ENCODE measurements at regions not wholly inside any gene's neighbourhood (a gene's known extent, or its start where the extent isn't known, plus 50 kb on each side); places are given as distances from the start of the nearest gene placed in this dataset.
"Not testable (repeated sequence)": the region's sequence is repeated elsewhere in the genome, so short reads cannot be mapped to it uniquely, and the experiment has no call there.

DNA sequence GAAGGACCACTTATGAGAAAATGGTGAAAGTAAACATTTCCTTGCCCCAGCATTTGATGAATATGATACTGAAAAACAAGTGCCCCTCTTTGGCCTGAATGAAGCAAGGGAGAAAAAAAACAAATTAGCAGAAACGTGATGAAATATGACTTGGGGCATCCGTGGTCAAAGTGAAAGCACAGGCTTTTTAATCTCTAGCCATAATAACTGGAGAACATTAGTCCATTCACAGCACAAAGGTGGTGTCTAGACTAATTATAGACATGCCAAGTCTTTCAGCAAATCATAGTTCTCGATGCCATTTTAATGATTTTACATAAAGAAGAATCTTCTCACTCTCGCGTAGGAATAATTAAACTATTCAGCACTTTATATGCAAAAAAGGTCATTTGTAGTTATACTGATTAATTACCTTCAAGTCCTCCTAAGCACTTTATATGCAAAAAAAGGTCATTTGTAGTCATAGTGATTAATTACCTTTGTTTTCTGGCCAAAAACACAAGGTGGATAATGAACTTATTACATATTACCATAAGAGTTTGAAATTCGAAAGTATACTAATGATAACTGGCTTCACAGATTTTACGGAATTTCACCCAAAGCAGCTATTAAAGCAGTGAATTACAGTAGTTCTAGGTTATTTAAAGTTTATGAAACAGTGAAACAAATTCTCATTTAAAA lies 121.6 kb downstream of the ZNF22 start:
- DNase-seq: not testable (repeated sequence)

DNA sequence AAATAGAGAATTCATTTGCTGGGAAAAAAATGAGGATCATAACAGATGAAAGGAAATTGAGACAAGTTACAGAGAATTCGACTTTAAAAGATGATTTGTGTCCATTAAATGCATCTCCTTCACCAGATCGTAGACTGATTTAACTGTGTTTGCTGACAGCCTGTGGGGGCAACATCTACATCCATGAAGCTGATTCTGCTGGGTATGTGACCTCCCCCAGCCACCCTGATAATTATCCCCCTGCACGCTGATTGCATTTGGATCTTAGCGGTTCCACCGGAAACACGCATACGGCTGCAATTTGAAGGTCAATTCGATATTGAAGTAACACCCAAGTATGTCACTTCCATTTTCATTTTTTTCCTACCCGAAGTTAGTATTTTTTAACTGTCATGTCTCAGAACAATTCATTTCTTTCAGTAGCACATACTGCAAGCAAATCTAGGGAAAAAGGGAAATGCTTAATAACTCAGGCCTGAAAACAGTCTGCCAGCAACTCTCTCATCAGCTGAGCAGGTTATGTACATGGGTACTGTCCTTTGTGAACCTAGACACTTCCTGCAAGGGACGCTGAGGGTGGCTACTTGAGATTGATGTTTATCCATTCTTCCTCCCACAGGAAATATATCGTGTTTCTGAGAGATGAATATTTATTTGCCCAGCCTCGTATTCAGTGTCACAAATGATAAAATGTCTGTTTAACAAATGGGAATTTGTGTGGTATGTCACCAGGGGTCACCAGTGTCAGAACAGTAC lies 134.9 kb downstream of the ZNF22 start:
- DNase-seq: no peak

DNA sequence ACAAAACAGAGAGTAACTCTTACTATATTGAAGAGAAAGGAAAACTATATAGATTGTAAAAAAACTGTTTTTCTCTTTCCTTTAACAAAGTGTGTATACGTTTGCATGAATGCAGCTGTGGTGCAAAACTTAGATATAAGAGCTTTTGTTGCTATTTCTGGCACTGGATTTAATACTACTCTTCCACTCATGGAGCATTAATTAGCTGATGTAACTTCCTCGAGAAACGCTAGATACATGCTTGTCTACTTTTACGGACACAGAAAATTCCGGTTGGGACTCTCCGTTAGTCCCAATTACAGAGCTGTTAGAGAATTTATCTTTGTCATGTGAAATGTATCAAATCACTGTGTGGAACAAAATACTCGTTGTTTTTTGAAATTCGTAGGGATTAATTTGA lies 135.5 kb downstream of the ZNF22 start:
- no peak for DNase-seq

DNA sequence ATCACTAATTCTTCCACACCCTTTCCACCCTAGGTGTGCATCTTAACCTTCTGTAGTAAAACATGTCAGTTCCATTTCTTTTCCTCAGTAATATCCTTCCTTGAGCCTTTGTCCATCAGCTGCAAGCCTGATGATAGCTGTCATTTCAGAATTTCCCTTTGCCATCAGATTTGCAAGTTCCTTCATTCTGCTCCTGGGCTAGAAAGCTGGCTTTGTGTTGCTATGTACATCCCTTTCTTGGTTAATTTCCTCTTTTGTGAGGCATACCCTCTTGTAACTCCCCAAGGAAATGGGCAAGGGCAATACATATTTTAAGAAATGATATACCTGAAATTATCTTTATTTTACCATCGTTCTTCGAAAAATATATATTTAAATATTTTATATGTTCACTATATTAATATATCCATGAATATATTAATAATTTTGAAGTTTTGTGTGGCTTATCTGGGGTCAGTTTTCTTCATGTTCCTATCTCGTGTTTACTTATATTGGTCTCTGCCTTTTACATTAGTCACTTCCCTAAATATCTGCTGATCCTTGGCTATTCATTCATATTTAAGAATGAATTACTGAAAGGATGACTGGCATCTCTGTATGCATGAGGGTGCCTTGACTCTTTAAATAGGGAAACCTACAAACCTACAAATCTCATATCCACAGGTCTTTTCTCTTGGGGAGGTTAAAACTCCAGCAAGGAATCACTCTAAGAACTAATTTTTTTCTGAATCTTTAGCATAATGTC lies 143.8 kb downstream of the ZNF22 start:
- DNase-seq: no peak

DNA sequence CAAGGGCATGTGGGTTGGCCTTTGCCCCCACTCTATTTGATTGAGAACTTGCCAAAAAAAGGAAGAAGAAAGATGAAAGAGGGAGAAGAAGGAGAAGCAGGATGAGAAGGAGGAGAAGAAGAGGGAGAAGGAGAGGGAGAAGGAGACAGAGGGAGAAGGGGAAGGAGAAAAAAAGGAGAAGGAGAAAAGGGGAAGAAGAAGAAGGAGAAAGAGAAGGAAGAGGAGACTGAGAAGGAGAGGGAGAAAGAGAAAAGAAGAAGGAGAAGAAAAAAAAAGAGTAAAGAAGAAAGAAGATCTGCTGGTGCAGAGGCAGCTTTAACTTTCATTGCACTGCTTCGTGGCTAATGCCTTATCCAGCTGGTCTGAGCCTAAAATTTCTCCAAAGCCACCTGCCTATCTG lies 144.4 kb downstream of the ZNF22 start:
- DNase-seq: not testable (repeated sequence)

DNA sequence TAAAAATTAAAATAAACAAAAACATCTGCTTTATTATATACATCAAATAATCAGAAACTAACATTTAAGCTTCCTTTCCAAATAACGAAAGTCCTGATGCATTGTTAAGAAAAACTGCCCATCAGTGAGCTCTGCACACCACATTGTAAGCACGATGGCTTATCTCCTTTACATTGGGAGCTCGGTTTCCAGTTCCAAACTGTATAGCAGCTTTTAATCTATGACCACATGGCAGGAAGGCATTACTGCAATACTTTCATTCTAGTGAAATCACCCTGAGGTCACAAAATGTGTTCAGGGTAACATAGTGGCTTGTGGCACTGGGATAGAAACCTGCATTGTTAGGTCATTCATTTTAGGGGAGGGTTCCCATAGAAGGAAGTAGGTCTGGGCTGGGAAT lies 146.3 kb downstream of the ZNF22 start:
- DNase-seq: no peak

DNA sequence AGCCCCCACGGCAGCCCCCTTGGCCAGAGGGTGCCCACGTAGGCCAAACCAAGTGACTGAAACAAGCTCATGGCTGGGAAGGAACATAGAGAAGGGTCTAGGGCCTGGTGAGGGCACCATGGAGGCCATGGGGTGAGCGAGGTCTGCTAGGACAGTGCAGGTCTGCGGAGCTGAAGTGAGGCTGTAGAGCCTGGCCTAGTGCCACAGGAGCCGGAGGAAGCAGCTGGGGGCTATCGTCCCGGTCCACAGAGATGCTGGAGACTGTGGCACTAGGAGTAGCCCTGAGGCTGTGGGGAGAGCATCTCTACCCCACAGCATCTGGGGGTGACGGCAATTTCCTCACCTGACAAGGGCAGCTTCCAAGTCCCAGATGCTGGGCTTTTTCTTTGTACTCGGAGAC lies 150.3 kb downstream of the ZNF22 start:
- DNase-seq: no peak

DNA sequence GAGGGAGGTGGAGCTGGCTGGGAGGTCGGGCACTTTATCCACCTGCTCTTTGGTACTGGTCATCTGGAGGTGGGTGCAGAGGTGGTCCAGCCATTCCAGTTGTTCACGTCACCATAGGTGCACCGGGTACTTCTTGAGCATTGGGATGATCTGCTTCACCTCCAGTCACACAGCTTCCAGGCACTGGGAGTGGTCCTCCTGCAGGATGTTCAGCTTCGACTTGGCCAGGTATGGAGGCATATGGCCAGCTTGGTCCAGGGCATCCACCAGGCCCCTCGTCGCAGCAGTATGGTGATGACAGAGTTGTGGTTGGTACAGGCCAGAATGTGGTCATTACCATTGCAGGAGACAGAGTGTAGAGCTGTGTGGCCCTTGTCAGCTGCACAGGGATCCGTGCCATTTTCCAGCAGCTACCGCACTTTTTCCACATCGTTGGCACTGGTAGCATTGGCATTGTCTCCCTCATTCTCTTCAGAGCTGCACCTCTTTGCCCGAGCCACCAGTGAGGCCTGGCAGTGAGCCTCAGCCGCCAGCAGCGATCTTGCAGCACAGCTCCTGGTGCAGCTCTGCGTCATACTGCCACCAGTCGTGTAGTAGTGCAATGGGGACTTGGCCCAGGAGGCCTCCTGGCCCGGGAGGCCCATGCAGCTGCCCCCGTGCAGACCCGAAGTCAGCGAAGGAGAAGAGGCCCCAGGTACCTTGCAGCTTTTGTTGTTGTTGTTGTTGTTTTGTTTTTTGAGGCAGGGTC lies 150.9 kb downstream of the ZNF22 start:
- DNase-seq: no peak

DNA sequence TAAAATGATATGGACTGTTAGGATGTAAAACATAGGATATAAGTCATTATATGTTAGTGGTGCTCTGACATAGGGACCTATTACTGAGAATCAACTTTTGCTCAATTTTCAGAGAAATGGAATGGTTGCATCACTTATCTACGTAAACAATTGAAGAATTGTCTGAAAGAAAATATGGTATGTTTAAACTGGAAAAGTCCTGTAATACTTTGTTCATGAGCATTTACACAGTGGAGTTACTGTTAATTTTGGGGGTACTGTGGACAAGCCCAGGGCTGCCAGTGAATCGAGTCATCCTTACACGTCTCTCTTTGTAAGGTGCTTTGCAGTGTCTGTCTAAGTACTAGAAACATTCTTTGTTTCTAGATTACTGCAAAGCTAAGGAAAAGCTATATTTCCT lies 152.0 kb downstream of the ZNF22 start:
- DNase-seq: no peak

DNA sequence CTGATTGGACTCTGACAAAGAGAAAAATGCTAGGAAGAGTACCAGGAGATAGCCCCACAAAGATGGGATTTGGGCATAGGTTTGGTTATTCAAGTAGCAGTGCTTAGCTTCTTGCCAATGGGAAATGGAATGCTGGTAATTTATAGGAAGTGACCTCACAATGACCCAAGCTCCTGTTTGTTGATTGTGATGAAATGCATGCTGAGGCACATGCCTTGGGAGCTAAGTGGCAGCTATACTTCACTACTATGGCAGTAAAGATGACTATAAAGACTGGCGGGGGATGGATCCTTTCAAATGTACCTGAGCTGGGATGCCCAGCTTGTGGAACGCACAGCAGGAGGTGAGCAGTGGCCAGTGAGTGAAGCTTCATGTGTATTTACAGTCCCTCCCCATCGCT lies 153.8 kb downstream of the ZNF22 start:
- no peak for DNase-seq

- no peak for DNase-seq
These were observed 155.1 kb downstream of the ZNF22 start for GRCh38 chr10:45155784-45156183.

DNA sequence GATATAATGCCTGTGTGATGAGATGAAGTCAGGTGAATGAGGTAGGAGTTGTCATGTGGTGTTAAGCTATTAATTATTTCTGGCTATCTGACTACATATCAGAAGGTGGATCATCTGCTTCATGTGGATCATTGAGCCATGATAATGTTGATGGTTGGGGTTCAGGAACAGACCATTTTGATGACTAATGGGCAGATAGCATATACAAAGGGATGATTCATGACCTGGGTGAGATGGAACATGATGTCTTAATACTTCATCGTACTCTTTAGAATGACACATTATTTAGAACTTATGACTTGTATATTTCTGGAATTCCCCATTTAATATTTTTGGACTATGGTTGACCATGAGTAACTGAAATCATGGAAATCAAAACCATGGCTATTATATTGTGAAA lies 155.1 kb downstream of the OR13A1 start:
- no peak for DNase-seq

DNA sequence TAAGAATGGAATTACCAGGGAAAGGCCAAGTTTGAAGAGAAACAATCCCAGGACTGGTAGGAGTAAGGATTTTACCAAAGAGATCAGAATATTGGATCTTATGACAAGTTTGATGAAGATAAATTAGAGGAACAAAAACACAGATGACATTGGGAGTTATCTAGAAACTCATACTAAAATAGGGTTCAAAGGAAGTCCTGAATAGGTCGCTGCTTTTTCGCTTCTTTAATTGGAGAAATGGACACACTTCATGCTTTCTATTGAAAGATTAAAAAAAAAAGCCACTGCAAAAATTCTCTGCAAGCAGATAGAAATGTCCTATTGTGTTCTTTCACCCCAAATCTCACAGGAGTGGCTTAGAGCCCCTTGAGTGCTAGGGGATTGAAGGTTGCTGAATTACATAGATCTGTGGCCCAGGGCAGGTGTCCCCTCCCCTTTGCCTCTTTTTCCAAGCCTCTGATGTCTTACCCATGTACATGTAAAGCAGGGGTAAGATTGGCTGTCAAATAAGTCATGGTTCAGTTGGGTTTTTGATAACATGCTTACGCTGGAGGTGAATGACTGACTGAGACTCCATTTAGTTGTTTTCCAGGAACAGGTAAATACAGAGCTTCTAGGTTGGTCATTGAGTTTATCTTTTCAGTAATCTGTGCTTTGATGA lies 152.0 kb downstream of the OR13A1 start:
- DNase-seq: no peak

DNA sequence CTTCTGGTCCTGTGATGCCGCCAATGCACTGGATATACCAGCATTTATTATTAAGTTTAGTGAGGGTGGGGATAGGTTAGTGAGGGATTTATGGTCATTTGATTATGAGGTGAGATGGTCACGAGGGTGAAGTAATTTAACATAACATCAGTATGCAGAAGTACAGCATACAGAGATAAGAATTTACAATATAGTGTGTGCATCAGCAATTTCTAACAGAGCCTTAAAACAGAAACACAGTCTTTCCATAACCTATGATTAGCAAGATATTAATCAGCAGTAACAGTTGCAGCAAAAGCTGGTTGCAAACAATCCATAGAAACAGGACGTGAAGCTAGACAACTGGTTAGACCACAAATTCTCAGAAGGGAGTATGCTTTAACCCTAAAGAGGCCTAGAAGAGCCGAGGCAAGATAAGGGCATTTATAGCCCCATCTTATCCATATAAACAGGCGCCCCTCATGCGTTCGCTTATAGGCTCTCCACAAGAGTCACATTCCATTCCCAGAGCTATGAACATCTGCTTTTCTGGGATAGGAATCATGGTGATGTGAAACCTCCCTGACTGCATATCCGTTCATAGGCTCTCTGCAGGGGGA lies 139.8 kb downstream of the OR13A1 start:
- DNase-seq: not testable (repeated sequence)

- DNase-seq: no peak
These were observed 135.7 kb downstream of the OR13A1 start for GRCh38 chr10:45179691-45180090.

GRCh38 chr10:45180507-45180906 lies 134.9 kb downstream of the OR13A1 start:
- DNase-seq: no peak

- DNase-seq: no peak
These were observed 134.2 kb downstream of the OR13A1 start for GRCh38 chr10:45180946-45181875.

GRCh38 chr10:45183174-45183573 lies 132.2 kb downstream of the OR13A1 start:
- DNase-seq: no peak

GRCh38 chr10:45197816-45198485 lies 117.5 kb downstream of the OR13A1 start:
- DNase-seq: no peak

DNA sequence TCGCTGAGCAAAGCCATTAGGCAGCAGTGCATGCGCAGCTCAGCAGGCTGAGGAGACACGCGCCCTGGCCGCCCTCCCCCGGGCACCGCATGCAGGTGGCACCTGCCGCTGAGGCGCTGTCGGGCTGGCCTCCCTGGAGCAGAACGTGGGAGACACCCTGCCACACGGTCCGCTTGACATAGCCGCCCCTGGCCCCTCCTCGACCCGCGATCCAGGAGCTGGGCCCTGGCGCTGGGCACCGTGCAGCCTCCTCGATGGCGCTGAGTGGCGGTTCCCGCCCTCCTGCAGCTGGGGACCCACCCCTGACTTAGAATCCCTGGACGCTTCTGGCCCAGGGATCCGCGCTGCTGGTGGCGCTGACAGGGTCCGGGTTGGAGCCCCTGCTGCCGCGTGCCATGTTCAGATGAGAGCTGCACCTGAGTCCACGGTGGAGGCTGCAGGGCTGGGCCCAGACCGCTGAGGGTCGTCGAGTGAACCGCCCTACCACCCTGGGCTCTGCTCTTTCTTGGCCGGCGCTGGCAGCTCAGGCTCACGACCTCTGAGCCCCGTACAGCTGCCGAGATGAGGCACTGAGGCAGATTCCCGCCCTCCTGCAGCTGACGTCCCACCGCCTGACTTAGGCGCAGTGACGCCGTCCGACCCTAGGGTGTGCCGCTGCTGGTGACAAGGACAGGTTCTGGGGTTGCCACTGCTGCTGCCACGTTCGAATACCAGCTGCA lies 116.8 kb downstream of the OR13A1 start:
- DNase-seq: no peak
